ENCODE measurements at regions not wholly inside any gene's neighbourhood (a gene's known extent, or its start where the extent isn't known, plus 50 kb on each side); places are given as distances from the start of the nearest gene placed in this dataset.

- H3K27me3 ChIP-seq, result no peaks in the 10 kb centered on the region
- no peak for TF ChIP-seq POLR2AphosphoS5 (IDR thresholded peaks at IDR 0.05)
- no peak for TF ChIP-seq POLR2A (IDR thresholded peaks at IDR 0.05)
- no peak for TF ChIP-seq CTCF (IDR thresholded peaks at IDR 0.05)
- H3K4me1 ChIP-seq, result no peaks in the 10 kb centered on the region
- no peaks in the 10 kb centered on the region for H3K36me3 ChIP-seq
- H3K9me3 ChIP-seq, result no peaks in the 10 kb centered on the region
- no peak overlapping the region for H3K4me3 ChIP-seq
- intact Hi-C loops (cut with DNase I; ENCODE audit: low total_unique reads), result no loop called here
- H3K27ac ChIP-seq, result no peak overlapping the region
- no peak for DNase-seq (ENCODE audit: low spot score in 2 of 2)
Measured at GRCh38 chr5:38077652-38078051, 180.7 kb upstream of the EGFLAM start.

GRCh38 chr5:38071831-38072694, 186.3 kb upstream of the EGFLAM start:
- intact Hi-C loops (cut with DNase I; ENCODE audit: low total_unique reads), result no loop called here
- H3K4me3 ChIP-seq, result no peak overlapping the region
- H3K9me3 ChIP-seq, result no peaks in the 10 kb centered on the region
- no peak overlapping the region for H3K27ac ChIP-seq
- no peaks in the 10 kb centered on the region for H3K4me1 ChIP-seq
- DNase-seq (ENCODE audit: low spot score in 2 of 2), result no peak
- H3K27me3 ChIP-seq, result no peaks in the 10 kb centered on the region
- H3K36me3 ChIP-seq, result no peaks in the 10 kb centered on the region
- TF ChIP-seq POLR2A (IDR thresholded peaks at IDR 0.05), result no peak
- TF ChIP-seq POLR2AphosphoS5 (IDR thresholded peaks at IDR 0.05), result no peak
- TF ChIP-seq CTCF (IDR thresholded peaks at IDR 0.05), result no peak

- TF ChIP-seq POLR2AphosphoS5 (IDR thresholded peaks at IDR 0.05) (no peak), CTCF (IDR thresholded peaks at IDR 0.05) (no peak)
- Histone ChIP-seq H3K36me3 (no peaks in the 10 kb centered on the region), H3K27ac (no peak overlapping the region), H3K4me1 (no peaks in the 10 kb centered on the region), H3K4me3 (no peak overlapping the region), H3K9me3 (no peaks in the 10 kb centered on the region), H3K27me3 (no peaks in the 10 kb centered on the region)
- DNase-seq (ENCODE audit: low spot score in 2 of 2), result no peak
- intact Hi-C loops (cut with DNase I; ENCODE audit: low total_unique reads), result no loop called here
Measured at GRCh38 chr5:38070304-38070950, 187.9 kb upstream of the EGFLAM start.

- Histone ChIP-seq H3K27me3 (no peaks in the 10 kb centered on the region), H3K36me3 (no peaks in the 10 kb centered on the region), H3K27ac (no peak overlapping the region), H3K4me3 (no peak overlapping the region), H3K4me1 (no peaks in the 10 kb centered on the region), H3K9me3 (no peaks in the 10 kb centered on the region)
- no peak for DNase-seq (ENCODE audit: low spot score in 2 of 2)
- intact Hi-C loops (cut with DNase I; ENCODE audit: low total_unique reads), result no loop called here
- TF ChIP-seq POLR2A (IDR thresholded peaks at IDR 0.05) (no peak), POLR2AphosphoS5 (IDR thresholded peaks at IDR 0.05) (no peak)
Measured at GRCh38 chr5:38069360-38069759, 189.0 kb upstream of the EGFLAM start.

GRCh38 chr5:38060354-38060753, 198.0 kb upstream of the EGFLAM start:
- no peak for DNase-seq (ENCODE audit: low spot score in 2 of 2)
- H3K4me1 ChIP-seq, result no peaks in the 10 kb centered on the region
- no peaks in the 10 kb centered on the region for H3K36me3 ChIP-seq
- no peak overlapping the region for H3K27ac ChIP-seq
- peaks cover 0 to 4% of the 10 kb centered on the region in 2 donors for H3K9me3 ChIP-seq
- H3K4me3 ChIP-seq, result no peak overlapping the region
- intact Hi-C loops (cut with DNase I; ENCODE audit: low total_unique reads), result no loop called here
- H3K27me3 ChIP-seq, result no peaks in the 10 kb centered on the region
- TF ChIP-seq POLR2AphosphoS5 (IDR thresholded peaks at IDR 0.05) (no peak), CTCF (IDR thresholded peaks at IDR 0.05) (no peak), POLR2A (IDR thresholded peaks at IDR 0.05) (no peak)

Measured in breast epithelium (tissue), 4 donors.